Gastroesophageal sphincter (tissue), 4 donors: ENCODE measurements at regions not wholly inside any gene's neighbourhood (a gene's known extent, or its start where the extent isn't known, plus 50 kb on each side); places are given as distances from the start of the nearest gene placed in this dataset.
"Not testable (repeated sequence)": the region's sequence is repeated elsewhere in the genome, so short reads cannot be mapped to it uniquely, and the experiment has no call there.

Source experiments
- ATAC-seq: fragments of 150-250 bp; one replicate; pipeline ENCODE4 v1.9.1; 2016; ENCODE audit warnings: mild to moderate bottlenecking, moderate library complexity
- H3K27ac ChIP-seq, 4 donors: fragments of 200-600 bp; sonication (generic) in 3 of 4; 1 replicate in 3 of 4; 2 replicates in 1 of 4; pipeline ENCODE4 v1.5.1; 2016 to 2019
- H3K27me3 ChIP-seq: fragments of 200-600 bp; sonication (generic); one replicate; pipeline ENCODE4 v1.5.1; 2019
- H3K36me3 ChIP-seq, 2 donors: fragments of 200-600 bp; sonication (generic); one replicate each; pipeline ENCODE4 v1.5.1; 2019; ENCODE audit warnings: control low read depth in 1 of 2
- H3K4me1 ChIP-seq, 3 donors: fragments of 200-600 bp; sonication (generic); 1 replicate in 2 of 3; 2 replicates in 1 of 3; pipeline ENCODE4 v1.5.1; 2016 to 2019; ENCODE audit warnings: control low read depth in 2 of 3
- H3K4me3 ChIP-seq, 2 donors: fragments of 200-600 bp; sonication (generic); one replicate each; pipeline ENCODE4 v1.5.1; 2019; ENCODE audit warnings: mild to moderate bottlenecking in 1 of 2, moderate library complexity in 1 of 2
- H3K9me3 ChIP-seq, 3 donors: fragments of 200-600 bp; sonication (generic); one replicate each; pipeline ENCODE4 v1.5.1; 2017 to 2019; ENCODE audit warnings: control low read depth in 2 of 3
- CTCF ChIP-seq, 4 experiments: fragments of 200-600 bp in 2 of 4; fragments of 450-650 bp in 2 of 4; sonication (generic) in 1 of 4; IDR thresholded peaks; one replicate each; pipeline ENCODE4 v1.5.1; 2017 to 2019; ENCODE audit warnings: antibody characterized with exemption in 4 of 4, mild to moderate bottlenecking in 2 of 4, moderate library complexity in 2 of 4
- EP300 ChIP-seq: sonication (generic); formaldehyde crosslinking; IDR thresholded peaks from one replicate; pipeline ENCODE4 v1.6.1; 2017; ENCODE audit warnings: antibody characterized with exemption, mild to moderate bottlenecking
- POLR2A ChIP-seq, 2 donors: fragments of 450-650 bp; IDR thresholded peaks; one replicate each; pipeline ENCODE4 v1.6.1; 2017; ENCODE audit warnings: antibody characterized with exemption in 2 of 2, mild to moderate bottlenecking in 2 of 2, moderate library complexity in 1 of 2
- POLR2AphosphoS5 ChIP-seq: sonication (generic); formaldehyde crosslinking; IDR thresholded peaks from one replicate; pipeline ENCODE4 v1.6.1; 2017; ENCODE audit warnings: antibody characterized with exemption
- WGBS, 2 donors: methylation state at CpG; one replicate each; pipeline ENCODE4 v1.1.5; 2018; ENCODE audit warnings: low coverage in 1 of 2; 5-methylcytosine and 5-hydroxymethylcytosine counted together

- Histone ChIP-seq H3K27me3 (no peaks in the 10 kb centered on the region), H3K27ac (no peak overlapping the region), H3K36me3 (no peaks in the 10 kb centered on the region), H3K4me3 (no peak overlapping the region), H3K9me3 (peaks cover 0 to 16% (median 0%) of the 10 kb centered on the region in 3 donors), H3K4me1 (no peaks in the 10 kb centered on the region)
- TF ChIP-seq POLR2AphosphoS5 (no peak), POLR2A (IDR thresholded peaks at IDR 0.05) (no peak), EP300 (no peak), CTCF (IDR thresholded peaks at IDR 0.05) (no peak)
- no peak for ATAC-seq
- 59 to 75% methylated on average over 2 of the region's 2 CpGs for WGBS, 2 donors
Measured at GRCh38 chr4:132691668-132692067, 457.4 kb upstream of the PCDH10 start.

- Histone ChIP-seq H3K27me3 (no peaks in the 10 kb centered on the region), H3K9me3 (peaks cover 0 to 16% (median 0%) of the 10 kb centered on the region in 3 donors), H3K4me1 (no peaks in the 10 kb centered on the region), H3K36me3 (no peaks in the 10 kb centered on the region), H3K4me3 (no peak overlapping the region), H3K27ac (no peak overlapping the region)
- ATAC-seq: no peak
- TF ChIP-seq POLR2A (IDR thresholded peaks at IDR 0.05) (no peak), POLR2AphosphoS5 (no peak), EP300 (no peak), CTCF (IDR thresholded peaks at IDR 0.05) (no peak)
Measured at GRCh38 chr4:132694775-132695174, 454.3 kb upstream of the PCDH10 start.

- not testable (repeated sequence) for ATAC-seq
Measured at GRCh38 chr4:132697505-132697904, 451.6 kb upstream of the PCDH10 start.

GRCh38 chr4:132707955-132708354 lies 441.1 kb upstream of the PCDH10 start:
- Histone ChIP-seq H3K27me3 (no peaks in the 10 kb centered on the region), H3K9me3 (no peaks in the 10 kb centered on the region), H3K27ac (no peak overlapping the region), H3K4me1 (no peaks in the 10 kb centered on the region), H3K36me3 (no peaks in the 10 kb centered on the region), H3K4me3 (no peak overlapping the region)
- 70 to 71% methylated on average over 2 of the region's 2 CpGs for WGBS, 2 donors
- TF ChIP-seq POLR2A (IDR thresholded peaks at IDR 0.05): no peak
- no peak for TF ChIP-seq EP300
- TF ChIP-seq CTCF (IDR thresholded peaks at IDR 0.05): no peak
- no peak for TF ChIP-seq POLR2AphosphoS5
- no peak for ATAC-seq

More at GRCh38 chr4:132697505-132697904, 451.6 kb upstream of the PCDH10 start:
- H3K27ac ChIP-seq, H3K36me3 ChIP-seq, H3K4me3 ChIP-seq, H3K4me1 ChIP-seq, H3K27me3 ChIP-seq: not testable (repeated sequence)
- 62 to 68% methylated on average over 4 of the region's 4 CpGs for WGBS, 2 donors
- H3K9me3 ChIP-seq: peaks cover 0 to 16% (median 0%) of the 10 kb centered on the region in 3 donors

GRCh38 chr4:132709056-132709455 lies 440.0 kb upstream of the PCDH10 start:
- Histone ChIP-seq H3K4me1 (no peaks in the 10 kb centered on the region), H3K4me3 (no peak overlapping the region), H3K36me3 (no peaks in the 10 kb centered on the region), H3K27ac (no peak overlapping the region), H3K27me3 (no peaks in the 10 kb centered on the region), H3K9me3 (no peaks in the 10 kb centered on the region)
- WGBS, 2 donors: 20 to 30% methylated on average over 1 of the region's 1 CpG
- no peak for TF ChIP-seq POLR2AphosphoS5
- no peak for TF ChIP-seq POLR2A (IDR thresholded peaks at IDR 0.05)
- no peak for TF ChIP-seq EP300
- no peak for TF ChIP-seq CTCF (IDR thresholded peaks at IDR 0.05)
- no peak for ATAC-seq

- no peaks in the 10 kb centered on the region for H3K4me1 ChIP-seq
- no peak overlapping the region for H3K4me3 ChIP-seq
- H3K36me3 ChIP-seq: no peaks in the 10 kb centered on the region
- 92 to 95% methylated on average over 2 of the region's 2 CpGs for WGBS, 2 donors
- no peak overlapping the region for H3K27ac ChIP-seq
- TF ChIP-seq POLR2AphosphoS5 (no peak), CTCF (IDR thresholded peaks at IDR 0.05) (no peak), EP300 (no peak), POLR2A (IDR thresholded peaks at IDR 0.05) (no peak)
- ATAC-seq: no peak
- H3K9me3 ChIP-seq: no peaks in the 10 kb centered on the region
- no peaks in the 10 kb centered on the region for H3K27me3 ChIP-seq
Measured at GRCh38 chr4:132710971-132711370, 438.1 kb upstream of the PCDH10 start.
